ENCODE measurements at regions not wholly inside any gene's neighbourhood (a gene's known extent, or its start where the extent isn't known, plus 50 kb on each side); places are given as distances from the start of the nearest gene placed in this dataset.

DNA sequence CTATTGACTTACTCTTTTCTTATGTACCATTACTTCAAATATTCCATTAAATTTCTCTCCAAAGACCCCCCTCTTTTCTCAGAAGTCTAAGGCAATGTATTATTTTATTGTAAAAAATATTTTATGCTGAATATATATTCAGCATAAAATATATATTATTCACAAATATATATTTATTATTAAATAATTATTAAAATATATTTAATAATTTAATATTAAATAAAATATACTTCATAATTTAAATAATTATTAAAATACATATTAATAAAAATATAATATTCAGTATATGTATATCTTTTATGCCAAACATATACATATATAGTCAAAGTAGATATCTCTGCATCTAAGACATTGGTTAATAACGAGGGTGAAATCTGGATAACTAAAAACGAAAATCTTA, 418.4 kb downstream of the GASK1B start:
- TF ChIP-seq, protein P1, sequence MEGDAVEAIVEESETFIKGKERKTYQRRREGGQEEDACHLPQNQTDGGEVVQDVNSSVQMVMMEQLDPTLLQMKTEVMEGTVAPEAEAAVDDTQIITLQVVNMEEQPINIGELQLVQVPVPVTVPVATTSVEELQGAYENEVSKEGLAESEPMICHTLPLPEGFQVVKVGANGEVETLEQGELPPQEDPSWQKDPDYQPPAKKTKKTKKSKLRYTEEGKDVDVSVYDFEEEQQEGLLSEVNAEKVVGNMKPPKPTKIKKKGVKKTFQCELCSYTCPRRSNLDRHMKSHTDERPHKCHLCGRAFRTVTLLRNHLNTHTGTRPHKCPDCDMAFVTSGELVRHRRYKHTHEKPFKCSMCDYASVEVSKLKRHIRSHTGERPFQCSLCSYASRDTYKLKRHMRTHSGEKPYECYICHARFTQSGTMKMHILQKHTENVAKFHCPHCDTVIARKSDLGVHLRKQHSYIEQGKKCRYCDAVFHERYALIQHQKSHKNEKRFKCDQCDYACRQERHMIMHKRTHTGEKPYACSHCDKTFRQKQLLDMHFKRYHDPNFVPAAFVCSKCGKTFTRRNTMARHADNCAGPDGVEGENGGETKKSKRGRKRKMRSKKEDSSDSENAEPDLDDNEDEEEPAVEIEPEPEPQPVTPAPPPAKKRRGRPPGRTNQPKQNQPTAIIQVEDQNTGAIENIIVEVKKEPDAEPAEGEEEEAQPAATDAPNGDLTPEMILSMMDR (IDR thresholded peaks at IDR 0.05) = no peak
- TF ChIP-seq POLR2A (IDR thresholded peaks at IDR 0.05) = no peak

All from testis (tissue), 2 donors.